H1 (cell line): ENCODE measurements at regions not wholly inside any gene's neighbourhood (a gene's known extent, or its start where the extent isn't known, plus 50 kb on each side); places are given as distances from the start of the nearest gene placed in this dataset.

ENCODE experiments used
- CHD2 ChIP-seq: IDR thresholded peaks from 2 replicates; pipeline ENCODE4 v1.6.1; 2012; ENCODE audit warnings: low read length, improper control_type of control experiment
- SAP30 ChIP-seq: fragments of 300-600 bp; sonication (generic); IDR thresholded peaks from 2 replicates; pipeline ENCODE4 v1.7.1; 2012; ENCODE audit warnings: low read length, moderate library complexity, mild to moderate bottlenecking, inconsistent platforms; ENCODE audit not compliant: insufficient read depth, insufficient replicate concordance
- SUZ12 ChIP-seq: fragments of 200-600 bp; sonication (generic); IDR thresholded peaks from 2 replicates; pipeline ENCODE4 v1.6.1; 2012; ENCODE audit warnings: mild to moderate bottlenecking, inconsistent platforms, low read length, moderate library complexity, mixed read lengths
- TAF7 ChIP-seq: optimal IDR thresholded peaks from 2 replicates; pipeline ENCODE3; 2011; ENCODE audit warnings: low read depth, mild to moderate bottlenecking, inconsistent platforms, low read length, moderate library complexity, borderline replicate concordance
- ZNF274 ChIP-seq: IDR thresholded peaks from 2 replicates; pipeline ENCODE4 v1.7.0; 2012; ENCODE audit warnings: low read length, borderline replicate concordance; ENCODE audit errors: extremely low read depth

DNA sequence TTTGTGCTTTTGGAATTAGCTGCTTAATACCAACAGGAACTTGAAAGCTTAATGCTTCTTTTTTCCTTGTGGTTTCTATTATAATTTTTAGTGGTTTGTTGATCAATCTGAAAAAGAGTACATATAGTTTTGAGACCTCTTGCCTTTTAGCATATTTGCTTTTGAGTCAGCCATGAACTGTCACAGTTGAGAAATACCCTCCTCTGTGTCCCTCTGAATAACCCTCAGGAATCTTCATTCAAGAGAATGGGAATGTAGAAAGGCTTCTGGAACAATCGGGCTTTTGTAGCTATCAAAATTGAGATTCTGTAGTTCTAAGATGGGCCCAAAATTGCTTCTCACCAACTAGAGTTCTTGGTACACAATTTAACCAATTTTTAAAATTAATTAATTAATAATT is 451.1 kb upstream of the TRIB2 start (continued):
- TF ChIP-seq SAP30 = no peak
- TF ChIP-seq ZNF274 = no peak
- no peak for TF ChIP-seq CHD2
- no peak for TF ChIP-seq TAF7
- no peak for TF ChIP-seq SUZ12
